ENCODE measurements at regions not wholly inside any gene's neighbourhood (a gene's known extent, or its start where the extent isn't known, plus 50 kb on each side); places are given as distances from the start of the nearest gene placed in this dataset.
"Not testable (repeated sequence)": the region's sequence is repeated elsewhere in the genome, so short reads cannot be mapped to it uniquely, and the experiment has no call there.

DNA sequence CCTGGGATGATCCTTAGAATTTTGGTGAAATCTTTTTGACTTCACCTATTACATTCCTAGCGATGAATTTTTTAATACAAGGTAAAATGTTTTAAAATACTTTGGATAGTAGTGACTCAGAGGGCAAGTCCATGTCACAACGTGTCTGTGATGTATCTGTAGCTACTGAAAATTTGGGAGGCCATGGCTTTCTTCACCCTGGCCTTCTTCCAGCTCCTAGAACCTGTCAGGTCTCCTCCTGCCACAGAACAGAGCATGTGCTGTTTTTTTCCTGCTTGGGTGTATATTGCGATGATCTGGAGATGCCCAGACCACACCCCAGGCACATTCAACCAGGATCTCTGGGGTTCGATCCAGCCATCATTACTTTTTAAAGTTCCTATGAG is 194.4 kb downstream of the BTBD3 start:
- H3K27ac ChIP-seq = no peak overlapping the region
- TF ChIP-seq, protein P1, sequence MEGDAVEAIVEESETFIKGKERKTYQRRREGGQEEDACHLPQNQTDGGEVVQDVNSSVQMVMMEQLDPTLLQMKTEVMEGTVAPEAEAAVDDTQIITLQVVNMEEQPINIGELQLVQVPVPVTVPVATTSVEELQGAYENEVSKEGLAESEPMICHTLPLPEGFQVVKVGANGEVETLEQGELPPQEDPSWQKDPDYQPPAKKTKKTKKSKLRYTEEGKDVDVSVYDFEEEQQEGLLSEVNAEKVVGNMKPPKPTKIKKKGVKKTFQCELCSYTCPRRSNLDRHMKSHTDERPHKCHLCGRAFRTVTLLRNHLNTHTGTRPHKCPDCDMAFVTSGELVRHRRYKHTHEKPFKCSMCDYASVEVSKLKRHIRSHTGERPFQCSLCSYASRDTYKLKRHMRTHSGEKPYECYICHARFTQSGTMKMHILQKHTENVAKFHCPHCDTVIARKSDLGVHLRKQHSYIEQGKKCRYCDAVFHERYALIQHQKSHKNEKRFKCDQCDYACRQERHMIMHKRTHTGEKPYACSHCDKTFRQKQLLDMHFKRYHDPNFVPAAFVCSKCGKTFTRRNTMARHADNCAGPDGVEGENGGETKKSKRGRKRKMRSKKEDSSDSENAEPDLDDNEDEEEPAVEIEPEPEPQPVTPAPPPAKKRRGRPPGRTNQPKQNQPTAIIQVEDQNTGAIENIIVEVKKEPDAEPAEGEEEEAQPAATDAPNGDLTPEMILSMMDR (conservative IDR thresholded peaks at IDR 0.05; ENCODE audit: low read depth) = no peak
- CTCF ChIA-PET = no interaction called here
- POLR2A ChIA-PET (ENCODE audit: low non-redundant PET) = no interaction called here
- DNase-seq (ENCODE audit: low spot score) = no peak

DNA sequence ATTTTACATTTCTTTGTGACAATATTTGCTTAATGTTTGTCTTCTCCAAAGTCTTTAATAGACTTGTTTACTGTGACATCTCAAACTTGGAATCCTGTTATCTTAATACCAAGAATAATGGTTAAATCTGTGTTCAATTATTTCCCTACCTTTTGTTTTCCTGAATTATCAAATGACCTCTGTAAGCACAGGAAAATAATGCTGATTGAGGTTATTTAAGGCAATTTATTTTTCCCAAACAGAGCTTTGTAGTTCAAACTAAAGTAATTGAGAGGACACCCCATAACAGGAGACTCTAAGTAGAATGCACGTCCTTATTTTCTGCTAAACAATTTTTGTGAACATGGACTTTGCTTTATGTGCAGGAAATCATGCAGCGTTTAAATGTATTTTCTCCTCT is 195.0 kb downstream of the BTBD3 start:
- POLR2A ChIA-PET (ENCODE audit: low non-redundant PET) = no interaction called here
- TF ChIP-seq, protein P1 (conservative IDR thresholded peaks at IDR 0.05; ENCODE audit: low read depth) = no peak
- CTCF ChIA-PET = interaction anchor here (0.6 kb wide), 1 partner anchor 198 kb away, joined by 3 read pairs; no protein-coding TSS in a partner anchor
- no peak for DNase-seq (ENCODE audit: low spot score)
- H3K27ac ChIP-seq = no peak overlapping the region

- POLR2A ChIA-PET (ENCODE audit: low non-redundant PET) = no interaction called here
- TF ChIP-seq, protein P1 (conservative IDR thresholded peaks at IDR 0.05; ENCODE audit: low read depth) = no peak
- H3K27ac ChIP-seq = no peak overlapping the region
- no peak for DNase-seq (ENCODE audit: low spot score)
- CTCF ChIA-PET = interaction anchor here (0.6 kb wide), 1 partner anchor 198 kb away, joined by 3 read pairs; no protein-coding TSS in a partner anchor
Measured at GRCh38 chr20:12113075-12113467, 195.4 kb downstream of the BTBD3 start.

DNA sequence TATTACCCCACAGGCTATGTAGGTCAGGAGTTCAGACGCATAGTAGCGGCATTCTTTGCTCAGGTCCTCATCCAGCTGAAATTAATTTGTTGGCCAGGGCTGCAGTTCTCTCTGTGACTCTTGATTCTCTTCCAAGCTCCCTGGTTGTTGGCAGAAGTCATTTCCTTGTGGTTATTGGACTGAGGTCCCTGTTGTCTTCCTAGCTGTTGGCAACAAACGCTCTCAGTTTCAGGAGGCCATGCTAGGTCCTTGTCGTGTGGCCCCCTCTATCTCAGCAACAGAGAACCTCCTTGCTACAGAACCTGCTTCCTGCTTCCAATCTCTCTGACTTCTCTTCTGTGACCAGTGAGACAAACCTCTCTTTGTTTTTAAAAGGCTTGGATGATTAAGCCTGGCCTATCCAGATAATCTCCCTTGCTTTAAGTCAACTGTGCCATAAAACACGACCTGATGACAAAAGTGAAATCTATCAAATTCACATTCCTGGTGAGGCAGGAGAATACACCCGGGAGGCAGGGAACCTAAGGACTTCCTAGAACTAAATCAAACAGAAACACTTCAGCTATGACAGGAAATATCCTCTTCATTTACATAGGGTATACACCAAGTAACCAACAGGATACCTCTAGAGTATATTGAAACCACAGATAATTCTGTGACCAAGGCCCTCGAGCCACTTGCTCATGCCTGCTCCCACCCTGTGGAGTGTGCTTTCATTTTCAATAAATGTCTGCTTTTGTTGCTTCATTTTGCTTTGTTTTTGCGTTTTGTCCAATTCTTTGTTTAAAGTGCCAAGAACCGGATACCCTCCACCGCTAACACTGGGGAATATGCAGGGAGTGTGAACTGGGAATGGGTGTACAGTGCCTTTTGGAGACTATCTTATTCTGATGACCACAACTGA is 196.0 kb downstream of the BTBD3 start:
- DNase-seq (ENCODE audit: low spot score) = no peak
- CTCF ChIA-PET = no interaction called here
- no peak overlapping the region for H3K27ac ChIP-seq
- TF ChIP-seq, protein P1 (conservative IDR thresholded peaks at IDR 0.05; ENCODE audit: low read depth) = no peak
- POLR2A ChIA-PET (ENCODE audit: low non-redundant PET) = no interaction called here

DNA sequence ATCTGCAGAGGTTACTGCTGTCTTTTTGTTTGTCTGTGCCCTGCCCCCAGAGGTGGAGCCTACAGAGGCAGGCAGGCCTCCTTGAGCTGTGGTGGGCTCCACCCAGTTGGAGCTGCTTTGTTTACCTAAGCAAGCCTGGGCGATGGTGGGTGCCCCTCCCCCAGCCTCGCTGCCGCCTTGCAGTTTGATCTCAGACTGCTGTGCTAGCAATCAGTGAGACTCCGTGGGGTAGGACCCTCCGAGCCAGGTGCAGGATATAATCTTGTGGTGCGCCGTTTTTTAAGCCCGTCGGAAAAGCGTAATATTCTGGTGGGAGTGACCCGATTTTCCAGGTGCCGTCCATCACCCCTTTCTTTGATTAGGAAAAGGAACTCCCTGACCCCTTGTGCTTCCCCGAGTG is 211.4 kb downstream of the BTBD3 start:
- POLR2A ChIA-PET (ENCODE audit: low non-redundant PET) = not testable (repeated sequence)

DNA sequence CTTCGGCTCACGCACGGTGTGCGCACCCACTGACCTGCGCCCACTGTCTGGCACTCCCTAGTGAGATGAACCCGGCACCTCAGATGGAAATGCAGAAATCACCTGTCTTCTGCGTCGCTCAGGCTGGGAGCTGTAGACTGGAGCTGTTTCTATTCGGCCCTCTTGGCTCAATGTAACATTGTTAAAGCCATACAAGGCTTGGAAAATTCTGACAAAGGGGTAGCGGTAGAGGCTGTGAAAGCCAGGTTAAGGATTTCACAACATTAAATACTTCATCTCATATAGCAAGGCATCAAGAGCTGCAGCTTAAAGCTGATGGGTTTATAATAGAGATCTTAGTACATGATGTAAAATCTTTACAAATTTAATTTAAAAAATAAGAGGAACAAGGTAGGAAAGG is 211.8 kb downstream of the BTBD3 start:
- POLR2A ChIA-PET (ENCODE audit: low non-redundant PET); H3K27ac ChIP-seq; DNase-seq (ENCODE audit: low spot score); CTCF ChIA-PET: not testable (repeated sequence)

More for the DNA sequence above, 211.4 kb downstream of the BTBD3 start:
- DNase-seq (ENCODE audit: low spot score); H3K27ac ChIP-seq; CTCF ChIA-PET: not testable (repeated sequence)

DNA sequence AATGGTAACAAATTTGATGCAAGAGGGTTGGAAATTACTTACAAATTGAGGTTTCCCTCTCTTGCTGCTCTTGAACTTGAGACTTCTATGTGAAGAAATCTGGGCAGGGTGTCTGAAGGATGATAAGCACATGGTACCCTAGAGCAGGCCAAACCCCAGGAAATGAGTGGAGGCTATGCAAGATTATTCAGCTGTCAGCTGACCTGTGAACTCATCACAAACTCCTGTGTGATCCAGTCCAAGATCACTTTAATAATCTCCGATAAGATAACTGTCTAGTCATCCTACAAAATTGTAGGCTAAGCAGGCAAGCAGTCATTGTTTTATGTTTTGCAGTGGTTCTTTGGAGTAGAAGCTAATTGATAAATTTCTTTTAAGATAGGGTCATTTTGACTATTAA is 213.1 kb downstream of the BTBD3 start:
- DNase-seq (ENCODE audit: low spot score) = no peak
- ChIA-PET POLR2A (ENCODE audit: low non-redundant PET) (no interaction called here), CTCF (no interaction called here)
- no peak overlapping the region for H3K27ac ChIP-seq
- TF ChIP-seq, protein P1 (conservative IDR thresholded peaks at IDR 0.05; ENCODE audit: low read depth) = no peak
